Neuron (in vitro differentiated cells): ENCODE measurements at regions not wholly inside any gene's neighbourhood (a gene's known extent, or its start where the extent isn't known, plus 50 kb on each side); places are given as distances from the start of the nearest gene placed in this dataset.
A peak's percentile ranks its signal among the peaks of the same experiment; 100 is the strongest.
"Not testable (repeated sequence)": the region's sequence is repeated elsewhere in the genome, so short reads cannot be mapped to it uniquely, and the experiment has no call there.

Source experiments
- H2AFZ ChIP-seq: one replicate; pipeline ENCODE4 v1.6.1; 2013; ENCODE audit warnings: low read depth, mild to moderate bottlenecking, inconsistent platforms, low read length, moderate library complexity
- H3K27me3 ChIP-seq: one replicate; pipeline ENCODE4 v1.6.1; 2013; ENCODE audit warnings: low read length; ENCODE audit not compliant: insufficient read depth
- H3K36me3 ChIP-seq: one replicate; pipeline ENCODE4 v1.6.1; 2013; ENCODE audit warnings: low read length; ENCODE audit not compliant: insufficient read depth
- H3K4me1 ChIP-seq: one replicate; pipeline ENCODE4 v1.6.1; 2013; ENCODE audit warnings: low read length; ENCODE audit not compliant: insufficient read depth
- H3K4me3 ChIP-seq: 2 replicates; pipeline ENCODE4 v1.5.1; 2013; ENCODE audit warnings: mild to moderate bottlenecking, low read length, moderate library complexity
- H3K9me3 ChIP-seq: one replicate; pipeline ENCODE4 v1.6.1; 2013; ENCODE audit warnings: low read length

DNA sequence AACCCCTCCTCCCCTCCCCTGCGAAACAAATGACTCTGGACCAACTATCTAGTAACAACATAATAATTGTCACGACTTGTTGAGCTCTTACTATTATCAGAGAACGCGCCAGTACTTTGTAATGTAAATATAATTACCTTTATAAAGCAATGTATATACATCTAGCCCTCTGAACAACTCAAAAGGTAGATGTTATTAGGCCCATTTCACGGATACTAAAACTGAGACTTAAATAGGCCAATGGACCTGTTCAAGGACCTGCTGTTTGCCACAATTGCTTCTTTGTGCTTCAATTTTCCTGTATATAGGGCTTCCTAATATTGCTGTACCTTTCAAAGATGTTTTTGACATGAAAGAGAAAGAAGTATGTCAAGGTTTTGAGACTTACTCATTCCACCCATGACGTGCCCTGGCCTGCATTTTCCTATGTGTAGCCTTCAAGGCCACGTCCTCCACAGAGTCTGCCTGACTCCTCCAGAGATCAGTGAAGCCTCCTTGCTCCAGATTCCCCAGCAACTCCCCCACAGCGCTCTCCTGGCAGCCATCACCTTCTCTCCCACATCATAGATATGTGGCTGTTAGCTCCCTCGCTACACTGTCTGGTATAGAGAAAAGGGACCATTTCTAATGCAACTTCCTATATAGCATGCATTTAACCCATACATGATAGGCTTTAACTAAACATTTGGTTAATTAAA is 156.6 kb downstream of the SKIDA1 start:
- Histone ChIP-seq H3K27me3 (no peaks in the 10 kb centered on the region), H3K36me3 (no peaks in the 10 kb centered on the region), H3K9me3 (no peaks in the 10 kb centered on the region), H3K4me1 (peaks cover 32% of the 10 kb centered on the region), H3K4me3 (no peak overlapping the region), H2AFZ (no peak overlapping the region)

DNA sequence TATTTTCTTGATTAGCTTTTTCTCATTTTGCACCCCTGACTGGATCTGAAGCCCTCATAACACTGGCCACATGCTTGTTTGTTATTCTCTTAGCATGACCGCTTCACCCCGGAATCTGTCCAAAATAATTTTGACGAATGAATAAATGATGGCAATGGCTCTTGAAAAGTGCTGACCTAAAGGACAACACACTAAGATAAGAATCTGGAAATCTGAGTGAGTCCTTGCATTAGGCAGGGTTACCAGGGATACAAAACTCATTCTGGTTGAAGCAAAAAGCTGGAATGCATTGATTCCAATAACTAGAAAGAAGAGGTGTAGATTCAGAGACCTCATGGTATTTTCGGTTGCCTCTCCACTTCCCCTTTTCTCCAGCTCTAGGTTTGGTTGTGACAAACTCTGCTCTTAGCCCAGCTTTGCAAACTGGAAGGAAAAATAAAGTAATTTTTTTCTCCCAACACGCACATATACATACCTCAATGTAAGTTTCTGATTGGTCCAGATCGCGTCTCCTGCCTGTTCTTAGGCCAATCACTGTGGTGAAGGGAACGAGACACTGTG is 157.4 kb downstream of the SKIDA1 start:
- Histone ChIP-seq H2AFZ (no peak overlapping the region), H3K4me3 (no peak overlapping the region), H3K4me1 (peaks cover 38% of the 10 kb centered on the region), H3K27me3 (no peaks in the 10 kb centered on the region), H3K9me3 (no peaks in the 10 kb centered on the region), H3K36me3 (no peaks in the 10 kb centered on the region)

DNA sequence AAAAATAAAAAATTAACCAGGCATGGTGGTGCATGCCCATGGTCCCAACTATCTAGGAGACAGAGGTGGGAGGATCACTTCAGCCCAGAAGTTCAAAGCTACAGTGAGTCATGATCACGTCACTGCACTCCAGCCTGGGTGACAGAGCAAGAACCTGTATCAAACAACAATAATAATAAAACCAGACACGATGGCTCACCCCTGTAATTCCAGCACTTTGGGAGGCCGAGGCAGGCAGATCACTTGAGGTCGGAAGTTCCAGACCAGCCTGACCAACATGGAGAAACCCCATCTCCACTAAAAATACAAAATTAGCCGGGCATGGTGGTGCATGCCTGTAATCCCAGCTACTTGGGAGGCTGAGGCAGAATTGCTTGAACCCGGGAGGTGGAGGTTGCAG is 159.4 kb downstream of the SKIDA1 start:
- H3K9me3 ChIP-seq, H3K4me3 ChIP-seq, H3K36me3 ChIP-seq, H2AFZ ChIP-seq, H3K27me3 ChIP-seq: not testable (repeated sequence)
- H3K4me1 ChIP-seq = peaks cover 36% of the 10 kb centered on the region

DNA sequence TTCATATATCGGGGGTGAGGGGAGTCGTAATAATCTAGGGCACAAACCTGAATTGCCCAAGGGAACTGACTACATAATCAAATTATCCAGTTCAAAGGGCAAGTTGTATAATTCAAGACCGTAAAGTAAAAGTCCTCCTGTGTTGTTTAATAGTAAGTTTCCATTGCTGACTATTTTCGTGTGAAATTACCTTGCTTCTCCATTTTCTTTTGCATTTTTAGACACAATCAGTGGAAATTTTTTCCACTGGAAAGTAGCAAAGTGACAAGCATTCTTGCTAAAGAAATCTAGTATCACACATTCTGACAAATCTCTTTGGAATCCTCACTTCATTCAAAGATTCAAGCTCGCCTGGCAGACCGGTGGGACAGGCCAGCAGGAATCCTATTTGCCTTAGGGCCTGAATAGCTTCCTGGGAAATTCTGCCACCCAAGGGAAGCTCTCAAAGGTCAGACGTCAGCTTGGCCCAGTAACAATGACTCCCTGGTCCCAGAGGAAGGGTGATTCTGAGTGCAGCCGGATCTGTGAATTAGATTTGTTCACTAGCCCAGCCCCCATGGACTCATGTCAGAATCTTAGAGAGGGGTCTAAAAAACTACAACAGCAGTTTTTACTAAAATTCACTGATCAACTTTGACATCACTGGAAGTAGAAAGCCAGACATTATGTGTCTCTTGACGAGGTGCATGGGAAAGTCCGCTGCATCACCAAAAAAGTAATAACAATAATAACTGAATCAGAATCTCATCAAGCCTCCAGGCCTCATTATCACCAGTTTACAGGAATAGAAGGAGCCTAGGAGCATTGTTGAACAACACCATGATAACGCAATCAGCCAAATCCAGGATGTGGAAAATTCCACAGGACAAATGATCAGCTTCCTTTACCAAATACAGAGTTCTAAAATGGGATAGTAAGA is 161.0 kb downstream of the SKIDA1 start:
- Histone ChIP-seq H3K4me3 (peak overlapping the region; percentile 31), H3K27me3 (no peaks in the 10 kb centered on the region), H3K36me3 (no peaks in the 10 kb centered on the region), H2AFZ (peak overlapping the region; percentile 44), H3K9me3 (no peaks in the 10 kb centered on the region), H3K4me1 (peaks cover 31% of the 10 kb centered on the region)

DNA sequence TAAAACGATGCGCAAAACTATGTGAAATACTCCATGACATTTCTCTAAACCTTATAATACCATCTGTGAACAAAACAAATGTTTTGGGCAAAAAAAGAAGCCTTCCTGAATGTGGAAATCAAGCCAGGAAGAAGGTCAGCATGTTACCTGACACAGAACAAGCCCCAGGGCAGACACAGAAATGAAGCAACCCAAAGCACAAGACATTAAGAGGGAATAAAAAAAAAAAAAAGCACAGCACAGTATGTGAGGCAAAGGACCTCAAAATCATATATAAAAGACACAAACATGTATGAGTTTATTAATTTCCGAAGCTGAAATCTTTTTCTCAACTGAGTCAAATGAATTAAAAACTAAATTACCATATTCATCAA is 161.8 kb downstream of the SKIDA1 start:
- peak overlapping the region; percentile 31 for H3K4me3 ChIP-seq
- peaks cover 29% of the 10 kb centered on the region for H3K4me1 ChIP-seq
- H3K9me3 ChIP-seq = no peaks in the 10 kb centered on the region
- H3K36me3 ChIP-seq = no peaks in the 10 kb centered on the region
- no peaks in the 10 kb centered on the region for H3K27me3 ChIP-seq
- peak overlapping the region; percentile 44 for H2AFZ ChIP-seq

DNA sequence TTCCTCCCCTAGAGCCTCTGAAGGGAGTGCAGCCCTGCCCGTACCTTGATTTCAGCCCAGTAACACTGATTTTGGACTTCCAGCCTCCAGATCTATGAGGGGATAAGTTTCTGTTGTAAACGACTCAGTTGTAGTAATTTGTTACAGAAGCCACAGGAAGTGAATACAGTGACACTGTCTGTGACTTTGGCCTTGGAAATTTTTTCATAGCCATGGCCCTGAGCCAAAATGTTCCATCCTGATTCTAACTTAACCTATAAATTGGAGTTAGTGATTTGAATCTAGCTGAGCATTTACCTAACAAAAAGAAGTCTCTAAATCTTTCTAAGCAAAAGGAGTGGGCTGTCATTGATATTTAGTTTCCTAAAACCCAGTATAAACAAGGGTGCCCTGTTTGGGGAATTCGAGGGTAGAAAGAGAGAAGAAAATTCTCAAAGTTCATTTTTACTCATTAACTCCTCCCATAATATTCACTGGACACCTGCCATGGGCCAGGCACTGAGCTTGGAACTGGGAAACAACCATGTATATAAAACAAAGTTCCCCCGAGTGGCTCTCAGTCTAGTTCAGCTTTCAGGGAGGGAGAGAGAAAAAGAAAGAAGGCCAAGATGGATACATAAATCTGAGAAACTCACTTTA is 162.3 kb downstream of the SKIDA1 start:
- Histone ChIP-seq H3K9me3 (no peaks in the 10 kb centered on the region), H3K4me1 (peaks cover 29% of the 10 kb centered on the region), H2AFZ (peak overlapping the region; percentile 44), H3K27me3 (no peaks in the 10 kb centered on the region), H3K36me3 (no peaks in the 10 kb centered on the region), H3K4me3 (no peak overlapping the region)

DNA sequence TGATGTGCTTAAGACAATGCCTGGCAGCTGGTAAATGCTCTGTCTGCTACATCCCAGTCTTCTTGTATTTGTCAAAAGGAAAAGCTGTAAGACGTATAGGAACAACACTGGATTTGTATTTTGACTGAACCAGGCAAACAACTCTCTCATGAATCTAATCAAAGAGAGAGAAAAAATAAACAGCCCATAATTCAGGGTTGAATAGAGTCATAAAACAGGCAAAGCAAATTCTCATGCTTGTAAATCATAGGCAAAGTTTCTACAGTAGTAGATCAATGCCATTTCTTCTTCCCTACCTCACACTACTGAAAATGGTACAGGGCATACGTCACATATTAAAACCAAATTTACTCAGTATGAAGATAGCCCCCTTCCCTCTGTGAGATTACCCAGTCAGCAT is 166.3 kb downstream of the SKIDA1 start:
- Histone ChIP-seq H3K9me3 (no peaks in the 10 kb centered on the region), H3K36me3 (no peaks in the 10 kb centered on the region), H3K4me1 (peaks cover 33% of the 10 kb centered on the region), H3K27me3 (no peaks in the 10 kb centered on the region), H2AFZ (no peak overlapping the region), H3K4me3 (no peak overlapping the region)

DNA sequence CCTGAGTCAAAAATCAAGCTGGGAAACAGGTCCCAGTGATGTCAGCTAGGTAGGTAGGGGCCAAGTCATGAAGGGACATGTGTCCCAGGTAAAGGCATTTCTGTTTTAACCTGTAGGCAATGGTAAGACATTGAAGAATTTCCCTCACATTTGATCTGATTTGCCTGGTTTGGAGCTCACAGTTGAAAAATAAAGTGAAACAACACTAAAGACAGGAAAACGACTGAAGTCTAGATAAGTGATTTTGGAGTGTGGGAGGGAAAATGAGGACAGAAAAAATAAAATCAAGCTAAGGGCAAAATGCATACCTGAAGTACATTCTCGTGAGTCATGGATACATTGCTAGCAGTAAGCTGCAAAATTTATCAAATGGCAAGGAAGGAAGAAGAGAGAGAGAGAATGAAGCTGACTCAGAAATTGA is 169.9 kb downstream of the SKIDA1 start:
- no peaks in the 10 kb centered on the region for H3K27me3 ChIP-seq
- H2AFZ ChIP-seq = no peak overlapping the region
- peaks cover 1% of the 10 kb centered on the region for H3K9me3 ChIP-seq
- no peak overlapping the region for H3K4me3 ChIP-seq
- H3K36me3 ChIP-seq = no peaks in the 10 kb centered on the region
- peaks cover 19% of the 10 kb centered on the region for H3K4me1 ChIP-seq

DNA sequence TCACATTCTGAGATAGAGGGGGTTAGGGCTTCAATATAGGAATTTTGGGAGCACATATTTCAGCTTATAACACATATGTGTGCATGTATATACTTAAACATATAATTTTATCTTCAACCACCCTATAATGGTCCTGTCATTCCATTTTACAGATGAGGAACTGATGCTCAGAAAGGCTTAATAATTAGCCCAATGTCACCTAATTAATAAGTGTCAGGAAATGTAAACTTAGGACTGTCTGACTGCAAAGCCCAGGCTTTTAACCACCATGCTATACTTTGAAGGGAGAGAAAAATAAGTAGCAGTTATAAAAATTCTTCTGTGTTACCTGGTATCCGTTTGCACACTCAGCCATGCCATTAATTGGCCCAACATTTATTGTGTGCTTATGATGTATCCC is 172.6 kb downstream of the SKIDA1 start:
- H3K27me3 ChIP-seq = no peaks in the 10 kb centered on the region
- H3K4me1 ChIP-seq = peaks cover 24% of the 10 kb centered on the region
- H2AFZ ChIP-seq = no peak overlapping the region

DNA sequence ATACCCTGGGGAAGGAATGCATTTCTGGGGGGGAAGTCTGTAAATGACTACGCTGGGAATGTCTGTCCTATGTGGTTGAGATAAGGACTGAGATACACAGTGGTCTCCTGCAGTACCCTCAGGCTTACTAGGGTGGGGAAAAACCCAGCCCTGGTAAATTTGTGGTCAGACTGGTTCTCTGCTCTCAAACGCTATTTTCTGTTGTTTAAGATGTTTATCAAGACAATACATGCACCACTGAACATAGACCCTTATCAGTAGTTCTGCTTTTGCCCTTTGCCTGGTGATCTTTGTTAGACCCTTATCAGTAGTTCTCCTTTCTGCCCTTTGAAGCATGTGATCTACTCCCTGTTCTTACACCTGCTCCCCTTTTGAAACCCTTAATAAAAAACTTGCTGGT is 173.9 kb downstream of the SKIDA1 start:
- H3K27me3 ChIP-seq, H3K9me3 ChIP-seq, H3K4me3 ChIP-seq, H2AFZ ChIP-seq, H3K36me3 ChIP-seq: not testable (repeated sequence)
- H3K4me1 ChIP-seq = peaks cover 11% of the 10 kb centered on the region

More for the DNA sequence above, 172.6 kb downstream of the SKIDA1 start:
- Histone ChIP-seq H3K4me3 (no peak overlapping the region), H3K9me3 (peaks cover 1% of the 10 kb centered on the region), H3K36me3 (no peaks in the 10 kb centered on the region)

DNA sequence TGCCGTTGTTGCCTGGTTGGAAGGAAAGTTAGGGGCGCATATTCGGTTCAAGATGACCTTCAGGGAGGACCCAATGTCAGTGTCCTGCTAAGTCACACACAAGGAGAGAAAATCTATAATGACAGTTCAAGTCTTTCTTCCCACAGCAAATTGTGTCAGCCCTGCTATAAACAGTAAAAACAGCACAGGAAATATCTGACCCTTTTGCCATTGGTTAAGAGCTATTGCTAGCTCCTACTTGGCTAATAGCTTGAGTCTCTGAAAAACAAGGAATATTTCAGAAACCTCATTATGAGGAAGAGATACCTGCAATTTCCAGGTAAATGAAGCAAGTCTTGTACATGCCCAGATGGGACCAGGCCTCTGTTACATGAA is 175.6 kb downstream of the SKIDA1 start:
- H3K27me3 ChIP-seq = no peaks in the 10 kb centered on the region
- H3K36me3 ChIP-seq = no peaks in the 10 kb centered on the region
- peaks cover 11% of the 10 kb centered on the region for H3K4me1 ChIP-seq
- H2AFZ ChIP-seq = peak overlapping the region; percentile 11
- H3K9me3 ChIP-seq = peaks cover 1% of the 10 kb centered on the region
- H3K4me3 ChIP-seq = no peak overlapping the region

DNA sequence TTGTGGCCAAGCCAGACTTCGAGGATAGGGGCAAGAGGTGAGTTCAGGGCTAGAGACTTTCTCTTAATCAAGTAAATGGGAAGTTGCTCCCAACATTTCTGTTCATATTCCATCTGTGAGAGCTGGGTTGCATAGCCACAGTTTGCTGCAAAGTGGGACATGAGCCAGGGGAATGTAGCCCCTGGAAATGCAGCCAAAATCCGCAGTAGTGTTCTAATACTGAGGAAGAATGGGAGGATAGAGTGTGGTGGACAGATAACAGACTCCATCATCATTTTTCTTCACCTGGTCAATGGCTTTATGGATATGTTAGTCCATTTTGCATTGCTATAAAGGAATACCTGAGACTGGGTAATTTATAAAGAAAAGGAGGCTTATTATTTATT is 177.7 kb downstream of the SKIDA1 start:
- no peaks in the 10 kb centered on the region for H3K36me3 ChIP-seq
- no peaks in the 10 kb centered on the region for H3K27me3 ChIP-seq
- no peak overlapping the region for H3K4me3 ChIP-seq
- H3K9me3 ChIP-seq = peaks cover 1% of the 10 kb centered on the region
- H2AFZ ChIP-seq = no peak overlapping the region
- peaks cover 11% of the 10 kb centered on the region for H3K4me1 ChIP-seq
